NCI-H69 (cell line): ENCODE measurements at regions not wholly inside any gene's neighbourhood (a gene's known extent, or its start where the extent isn't known, plus 50 kb on each side); places are given as distances from the start of the nearest gene placed in this dataset.

Source experiments
- DNase-seq: peaks from one replicate; lab custom pipeline; 2025; lab: John Stamatoyannopoulos, UW

DNA sequence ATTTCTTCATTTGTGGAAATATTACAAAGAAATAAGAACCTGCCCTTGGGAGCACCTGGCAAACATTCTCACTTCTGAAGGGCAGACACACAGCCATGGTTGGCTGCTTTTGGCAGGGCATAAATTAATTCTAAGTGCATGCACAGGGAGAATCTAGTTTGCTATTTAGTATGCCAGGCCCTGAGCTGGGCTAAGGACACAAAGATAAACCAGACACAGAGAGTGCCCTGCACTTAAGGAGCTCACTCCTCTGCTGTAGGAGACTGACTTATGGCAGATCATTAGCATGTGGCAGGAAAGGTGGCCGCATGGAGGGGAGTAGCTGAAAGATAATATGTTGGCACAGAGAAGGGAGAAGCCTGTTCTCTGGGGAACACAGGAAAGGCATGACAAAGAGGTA is 367.0 kb downstream of the LPIN1 start:
- no peak for DNase-seq

GRCh38 chr2:12114816-12115215 is 368.4 kb downstream of the LPIN1 start:
- no peak for DNase-seq

DNA sequence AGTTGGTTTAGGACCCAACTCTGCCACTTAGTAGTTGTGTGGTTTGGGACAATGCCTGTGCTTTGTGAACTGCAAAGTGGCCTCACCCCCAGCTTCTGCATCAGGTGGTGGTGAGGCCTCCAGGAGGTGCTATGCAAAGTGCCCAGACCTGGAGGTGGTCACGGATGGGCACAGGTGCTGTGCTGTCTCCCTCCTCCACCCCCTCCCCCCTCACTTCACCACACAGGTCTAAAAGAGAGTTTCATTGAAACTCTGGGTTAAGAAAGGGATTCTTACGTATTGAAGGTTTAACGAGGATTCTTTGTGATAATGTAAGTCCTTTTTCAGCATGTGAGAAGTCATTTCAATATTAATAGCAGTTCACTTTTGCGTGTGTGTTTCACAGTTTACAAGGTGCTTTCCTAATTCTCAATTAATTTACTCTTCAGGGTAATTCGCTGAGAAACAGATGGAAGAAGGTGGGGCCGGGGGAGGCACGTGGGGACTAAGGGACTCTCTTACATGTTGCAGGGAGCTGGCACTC is 369.9 kb downstream of the LPIN1 start:
- DNase-seq: no peak

DNA sequence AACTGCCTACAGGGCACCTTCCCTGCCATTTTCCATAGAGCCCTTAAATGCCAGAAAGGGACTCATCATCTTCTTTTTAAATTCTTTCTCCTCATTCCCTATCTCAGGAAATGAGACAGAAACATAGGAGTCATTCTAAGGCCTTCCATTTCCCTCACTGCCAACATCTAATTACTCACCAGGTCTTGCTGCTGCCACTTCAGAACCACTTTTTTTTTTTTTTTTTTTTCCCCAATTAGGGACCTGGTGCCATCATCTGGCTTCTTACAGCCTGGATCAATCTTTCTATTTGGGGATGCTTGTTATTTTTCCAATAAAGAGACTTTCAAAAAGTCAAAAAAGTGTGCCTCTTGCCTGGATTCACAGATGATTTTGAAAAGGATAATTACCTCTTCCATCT is 373.4 kb downstream of the LPIN1 start:
- DNase-seq: no peak

DNA sequence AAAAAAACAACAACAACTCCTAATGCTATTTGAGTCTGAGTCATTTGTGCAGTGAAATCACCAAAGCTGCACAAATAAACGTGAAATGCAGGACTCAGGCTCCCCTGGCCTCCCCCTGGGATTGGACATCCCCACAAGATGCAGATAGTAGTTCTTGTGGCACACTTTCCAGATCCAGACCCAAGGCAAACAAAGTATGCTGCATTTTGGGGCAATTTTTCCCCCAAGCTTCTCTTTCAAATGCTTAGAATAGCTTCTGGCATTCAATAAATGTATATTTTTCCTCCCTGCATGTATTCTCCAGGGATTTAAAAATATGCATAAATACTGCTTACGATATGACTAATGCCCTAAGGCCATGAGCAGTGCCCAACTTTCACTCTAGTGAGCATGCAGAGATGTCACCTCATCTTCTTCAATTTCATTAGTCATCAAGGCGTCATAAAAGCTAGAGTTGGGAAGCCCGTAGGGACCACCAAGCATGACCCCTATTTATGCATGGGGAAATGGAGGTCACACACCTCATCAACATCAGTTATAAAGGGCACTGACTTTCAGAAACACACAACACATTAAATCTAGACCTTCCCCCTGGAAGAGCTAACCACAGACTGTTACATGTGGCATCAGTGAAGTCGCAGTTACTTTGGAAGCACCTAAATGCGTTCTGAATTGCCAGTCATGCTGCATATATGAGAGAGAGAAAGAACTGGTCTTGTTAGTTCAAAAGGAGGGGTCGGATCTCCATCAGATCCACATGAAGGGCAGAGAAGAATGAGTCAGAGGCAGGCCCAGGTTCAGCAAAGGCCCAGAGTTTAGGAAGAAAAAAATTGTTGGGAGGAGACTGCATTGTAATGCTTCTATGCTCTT is 374.1 kb downstream of the LPIN1 start:
- DNase-seq: no peak

GRCh38 chr2:12124790-12125189 is 378.4 kb downstream of the LPIN1 start:
- DNase-seq: no peak

DNA sequence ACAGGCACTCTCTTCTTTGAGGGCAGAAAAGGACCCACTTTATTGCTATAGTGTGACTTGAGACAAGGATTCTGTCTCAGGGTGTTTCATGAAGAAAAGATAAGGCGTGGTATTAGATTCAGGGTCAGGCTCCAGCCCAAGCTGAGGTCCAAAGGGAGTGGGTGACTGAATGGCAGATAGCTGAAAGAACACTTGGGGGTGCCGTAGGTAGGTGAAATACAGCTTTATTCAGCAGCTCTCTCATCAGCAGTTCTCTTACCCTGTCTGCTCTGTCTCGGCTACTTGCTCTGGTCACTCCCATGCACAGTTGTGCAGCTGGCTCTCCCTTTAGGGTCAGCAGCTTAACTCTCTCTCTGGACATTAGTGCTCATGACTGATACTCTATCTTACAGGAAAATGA is 379.9 kb downstream of the LPIN1 start:
- no peak for DNase-seq

GRCh38 chr2:12127638-12128037 is 381.2 kb downstream of the LPIN1 start:
- no peak for DNase-seq

- DNase-seq: no peak
These were observed 385.5 kb downstream of the LPIN1 start for GRCh38 chr2:12131975-12132374.

DNA sequence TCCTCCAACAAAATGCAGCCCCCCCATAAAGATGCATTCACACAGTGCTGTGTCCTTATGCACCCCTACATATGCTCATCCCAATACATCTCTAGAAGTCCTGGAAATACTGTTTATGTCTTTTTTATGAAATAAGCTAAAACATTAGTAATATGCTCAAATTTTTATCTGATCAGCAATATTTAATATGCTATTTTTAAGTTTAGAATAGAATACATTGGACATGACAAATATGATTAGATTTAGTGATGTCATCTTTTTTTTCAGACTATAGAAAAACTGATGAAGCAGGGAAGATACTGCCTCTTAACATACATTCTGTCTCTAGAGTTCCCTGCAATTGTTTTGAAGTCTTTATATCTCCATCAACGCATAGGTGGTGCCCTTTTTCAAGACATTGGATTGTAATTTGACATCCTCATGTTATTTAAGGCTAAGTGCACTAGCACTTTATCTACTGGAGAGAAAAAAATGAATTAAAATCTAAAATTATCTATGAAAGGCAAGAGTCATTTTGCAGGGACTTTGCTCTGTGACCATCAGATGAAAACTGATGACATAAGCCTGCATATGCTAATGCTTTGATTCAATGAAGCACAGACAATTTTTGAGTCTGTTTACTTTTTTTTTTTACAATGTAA is 395.3 kb downstream of the LPIN1 start:
- no peak for DNase-seq

- no peak for DNase-seq
These were observed 405.3 kb downstream of the LPIN1 start for GRCh38 chr2:12151716-12152115.

- no peak for DNase-seq
These were observed 406.5 kb downstream of the LPIN1 start for GRCh38 chr2:12152888-12153287.

GRCh38 chr2:12155303-12156051 is 409.0 kb downstream of the LPIN1 start:
- no peak for DNase-seq

DNA sequence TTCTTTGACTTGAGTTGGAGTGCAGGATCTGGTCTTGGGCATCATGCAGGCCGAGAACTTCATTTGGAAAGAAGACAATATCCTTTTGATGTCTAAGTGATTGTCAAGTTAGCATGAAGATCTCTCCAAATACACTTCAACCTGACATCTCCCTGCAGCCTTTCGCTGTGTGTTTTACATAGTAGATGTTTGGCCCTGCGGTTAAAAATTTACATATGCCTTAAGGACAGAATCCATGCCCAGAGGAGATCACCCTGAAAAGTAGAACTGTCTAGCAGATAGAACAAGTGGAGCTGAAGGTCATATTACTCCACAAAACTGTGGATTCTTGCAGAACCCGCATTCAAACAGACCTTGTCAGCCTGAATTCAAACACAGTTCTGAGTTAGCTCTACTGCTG is 409.9 kb downstream of the LPIN1 start:
- no peak for DNase-seq

- DNase-seq: no peak
These were observed 414.7 kb downstream of the LPIN1 start for GRCh38 chr2:12161085-12161484.

DNA sequence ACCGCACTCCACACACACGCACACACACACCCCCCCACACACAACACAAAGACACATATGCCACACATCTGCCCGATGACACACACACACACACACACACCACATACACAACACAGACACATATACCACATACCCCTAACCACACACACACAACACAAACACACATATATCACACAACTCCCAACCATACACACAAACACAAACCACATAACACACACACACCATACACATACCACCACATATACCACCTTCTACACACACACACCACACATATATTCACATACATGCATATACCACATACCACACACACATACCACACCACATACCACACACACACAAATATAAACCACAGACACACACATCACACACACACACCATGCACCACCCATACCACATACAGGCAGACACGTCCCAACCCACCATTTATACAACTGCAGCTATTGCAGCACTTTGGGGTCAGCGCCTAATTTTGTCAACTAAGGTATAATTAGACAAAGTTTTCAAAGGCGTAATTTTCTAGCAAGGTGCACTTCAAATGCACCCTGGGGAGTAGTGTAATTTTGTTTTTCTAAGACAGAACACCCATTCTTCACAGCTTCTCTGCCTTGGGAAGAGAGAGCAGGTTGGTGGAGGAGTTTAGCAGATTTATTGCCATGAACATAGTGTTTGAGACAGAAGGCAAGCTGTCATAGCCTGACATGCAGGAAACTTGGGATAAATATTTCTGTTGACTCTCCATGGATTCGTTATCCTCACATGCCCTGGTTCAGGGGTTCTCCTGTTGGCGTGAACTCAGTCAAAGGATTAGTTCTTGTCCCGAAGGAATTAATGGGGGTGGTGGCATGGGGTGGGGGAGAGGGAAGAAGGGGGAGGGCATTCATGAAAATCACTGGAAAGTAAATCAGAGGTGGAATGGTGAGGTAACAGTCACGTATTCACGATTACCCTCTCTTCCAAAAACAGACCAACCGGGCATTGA is 416.1 kb downstream of the LPIN1 start:
- DNase-seq: peak; percentile 63

- DNase-seq: no peak
These were observed 417.4 kb downstream of the LPIN1 start for GRCh38 chr2:12163866-12164265.

GRCh38 chr2:12164689-12165088 is 418.3 kb downstream of the LPIN1 start:
- DNase-seq: no peak

- DNase-seq: no peak
These were observed 421.3 kb downstream of the LPIN1 start for GRCh38 chr2:12167525-12168317.

GRCh38 chr2:12168354-12168753 is 421.9 kb downstream of the LPIN1 start:
- no peak for DNase-seq
